ENCODE measurements at regions not wholly inside any gene's neighbourhood (a gene's known extent, or its start where the extent isn't known, plus 50 kb on each side); places are given as distances from the start of the nearest gene placed in this dataset.

DNA sequence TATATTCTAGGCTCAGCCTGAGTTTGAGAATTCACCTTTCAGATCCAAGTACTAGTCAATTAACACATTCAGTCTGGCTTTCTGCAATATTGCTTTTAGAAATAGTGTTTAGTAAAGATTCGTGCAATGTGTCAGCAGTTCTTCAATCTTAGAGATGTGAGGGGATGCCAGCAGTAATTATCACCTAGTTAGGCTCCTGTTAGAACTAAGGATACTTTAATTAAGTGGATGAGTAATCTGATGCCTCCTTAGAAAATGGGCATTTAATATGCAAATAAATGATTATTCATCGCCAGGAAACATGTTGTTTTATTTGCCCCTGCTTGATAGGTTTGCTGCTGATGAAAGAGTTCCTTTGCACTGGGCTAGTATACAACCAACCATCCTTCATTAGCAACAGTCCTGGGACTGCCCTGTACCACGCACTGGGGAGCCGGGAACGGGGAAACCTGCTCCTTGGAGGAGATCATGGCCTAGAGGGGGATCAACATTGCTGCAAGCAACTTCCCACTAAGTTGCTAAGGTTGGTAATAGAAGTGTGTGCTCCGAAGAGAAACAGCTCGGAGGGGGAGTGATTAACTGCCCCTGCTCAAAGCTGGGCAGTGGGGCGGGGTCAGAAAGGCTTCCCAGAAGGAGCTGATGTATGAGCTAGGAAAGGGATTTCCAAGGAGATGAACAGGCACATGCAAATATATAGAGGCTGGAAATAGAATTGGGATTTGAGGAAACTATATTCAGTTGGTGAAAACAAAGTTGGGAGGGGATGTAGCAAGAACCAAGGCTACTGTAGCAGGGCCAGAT is 231.8 kb downstream of the DRD1 start:
- Histone ChIP-seq H3K36me3 (ENCODE audit: insufficient read depth, low read length) (no peaks in the 10 kb centered on the region), H3K4me2 (ENCODE audit: low read length) (no peak overlapping the region), H3K9ac (ENCODE audit: low read length) (no peak overlapping the region), H3K9me2 (ENCODE audit: low read depth, low read length) (no peaks in the 10 kb centered on the region), H3K27me3 (ENCODE audit: insufficient read depth, low read length) (no peaks in the 10 kb centered on the region), H3K79me2 (ENCODE audit: insufficient read depth, low read length) (no peaks in the 10 kb centered on the region), H3K9me3 (ENCODE audit: low read length) (no peaks in the 10 kb centered on the region), H3K4me1 (ENCODE audit: insufficient read depth, low read length, severe bottlenecking) (no peaks in the 10 kb centered on the region), H3K4me3 (ENCODE audit: low read depth, low read length, poor library complexity, severe bottlenecking) (no peak overlapping the region), H4K20me1 (ENCODE audit: insufficient read depth, low read length) (no peaks in the 10 kb centered on the region), H2AFZ (ENCODE audit: low read length) (no peak overlapping the region), H3F3A (ENCODE audit: insufficient read depth, low read length) (no peaks in the 10 kb centered on the region), H3K27ac (ENCODE audit: low read depth, low read length, poor library complexity, severe bottlenecking) (no peak overlapping the region)
- no peak for TF ChIP-seq EZH2 (IDR thresholded peaks at IDR 0.05; ENCODE audit: borderline replicate concordance, low read length)
- TF ChIP-seq, protein P1, sequence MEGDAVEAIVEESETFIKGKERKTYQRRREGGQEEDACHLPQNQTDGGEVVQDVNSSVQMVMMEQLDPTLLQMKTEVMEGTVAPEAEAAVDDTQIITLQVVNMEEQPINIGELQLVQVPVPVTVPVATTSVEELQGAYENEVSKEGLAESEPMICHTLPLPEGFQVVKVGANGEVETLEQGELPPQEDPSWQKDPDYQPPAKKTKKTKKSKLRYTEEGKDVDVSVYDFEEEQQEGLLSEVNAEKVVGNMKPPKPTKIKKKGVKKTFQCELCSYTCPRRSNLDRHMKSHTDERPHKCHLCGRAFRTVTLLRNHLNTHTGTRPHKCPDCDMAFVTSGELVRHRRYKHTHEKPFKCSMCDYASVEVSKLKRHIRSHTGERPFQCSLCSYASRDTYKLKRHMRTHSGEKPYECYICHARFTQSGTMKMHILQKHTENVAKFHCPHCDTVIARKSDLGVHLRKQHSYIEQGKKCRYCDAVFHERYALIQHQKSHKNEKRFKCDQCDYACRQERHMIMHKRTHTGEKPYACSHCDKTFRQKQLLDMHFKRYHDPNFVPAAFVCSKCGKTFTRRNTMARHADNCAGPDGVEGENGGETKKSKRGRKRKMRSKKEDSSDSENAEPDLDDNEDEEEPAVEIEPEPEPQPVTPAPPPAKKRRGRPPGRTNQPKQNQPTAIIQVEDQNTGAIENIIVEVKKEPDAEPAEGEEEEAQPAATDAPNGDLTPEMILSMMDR (IDR thresholded peaks at IDR 0.05; ENCODE audit: low read length): no peak

DNA sequence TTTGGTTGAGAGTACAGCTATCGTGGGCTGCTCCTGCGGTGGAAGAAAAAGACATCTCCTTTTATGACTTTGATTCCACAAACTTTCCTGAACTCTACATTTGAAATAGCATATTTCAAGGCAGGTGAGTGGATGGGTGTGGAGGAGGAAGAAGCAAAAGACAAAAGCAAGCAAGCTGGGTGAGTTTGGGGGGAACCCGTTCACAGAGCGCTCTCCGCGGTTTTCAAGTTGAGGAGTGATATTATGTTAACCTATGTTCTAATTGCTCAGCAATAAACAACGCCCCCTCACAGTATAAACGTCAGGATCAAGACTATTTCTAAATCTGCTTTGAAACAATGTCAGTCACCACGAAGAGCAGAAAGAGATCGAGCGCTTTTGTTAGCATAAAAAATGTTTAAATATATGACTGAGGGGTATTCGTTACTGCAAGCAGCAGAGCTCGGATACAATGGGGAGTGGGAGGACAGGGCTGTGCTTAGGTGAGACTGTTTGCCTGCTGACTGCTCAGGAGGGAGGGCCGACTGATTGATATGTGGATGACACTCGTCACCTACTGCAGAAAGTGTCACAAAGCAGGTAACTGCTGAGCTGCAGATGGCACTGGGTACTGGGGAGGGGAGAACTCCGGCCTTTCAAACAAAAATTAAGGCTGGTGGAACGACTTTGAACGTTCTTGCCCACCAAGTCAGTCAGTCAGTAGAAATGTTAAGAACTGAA is 236.5 kb downstream of the DRD1 start:
- Histone ChIP-seq H3K4me1 (ENCODE audit: insufficient read depth, low read length, severe bottlenecking) (no peaks in the 10 kb centered on the region), H3K27ac (ENCODE audit: low read depth, low read length, poor library complexity, severe bottlenecking) (no peak overlapping the region), H3K9me2 (ENCODE audit: low read depth, low read length) (no peaks in the 10 kb centered on the region), H3K4me3 (ENCODE audit: low read depth, low read length, poor library complexity, severe bottlenecking) (no peak overlapping the region), H3K27me3 (ENCODE audit: insufficient read depth, low read length) (no peaks in the 10 kb centered on the region), H3F3A (ENCODE audit: insufficient read depth, low read length) (no peaks in the 10 kb centered on the region), H3K36me3 (ENCODE audit: insufficient read depth, low read length) (no peaks in the 10 kb centered on the region), H2AFZ (ENCODE audit: low read length) (no peak overlapping the region), H3K9me3 (ENCODE audit: low read length) (no peaks in the 10 kb centered on the region), H4K20me1 (ENCODE audit: insufficient read depth, low read length) (no peaks in the 10 kb centered on the region), H3K9ac (ENCODE audit: low read length) (no peak overlapping the region), H3K4me2 (ENCODE audit: low read length) (no peak overlapping the region), H3K79me2 (ENCODE audit: insufficient read depth, low read length) (no peaks in the 10 kb centered on the region)
- no peak for TF ChIP-seq EZH2 (IDR thresholded peaks at IDR 0.05; ENCODE audit: borderline replicate concordance, low read length)
- TF ChIP-seq, protein P1 (IDR thresholded peaks at IDR 0.05; ENCODE audit: low read length): no peak

DNA sequence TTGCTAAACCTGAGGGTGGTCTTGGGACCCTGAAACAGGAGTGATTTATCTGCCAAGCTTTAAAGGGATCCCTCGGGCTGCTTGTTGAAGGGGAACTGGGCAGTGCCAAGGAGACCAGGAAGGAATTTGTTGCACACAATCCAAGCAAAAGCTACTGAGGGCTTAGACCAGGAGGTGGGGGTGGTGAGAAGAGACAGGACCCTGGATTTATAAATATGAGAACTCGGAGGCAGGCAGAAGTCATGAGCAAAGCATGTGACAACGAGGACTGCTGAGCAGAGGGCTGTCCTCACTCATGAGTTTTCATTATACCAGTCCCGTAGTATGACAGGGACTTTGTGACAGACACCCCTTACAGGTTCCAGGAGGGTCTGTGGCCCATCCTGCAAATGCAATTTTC is 237.3 kb downstream of the DRD1 start:
- Histone ChIP-seq H3K36me3 (ENCODE audit: insufficient read depth, low read length) (no peaks in the 10 kb centered on the region), H3K4me2 (ENCODE audit: low read length) (no peak overlapping the region), H3K9ac (ENCODE audit: low read length) (no peak overlapping the region), H3K9me3 (ENCODE audit: low read length) (no peaks in the 10 kb centered on the region), H3F3A (ENCODE audit: insufficient read depth, low read length) (no peaks in the 10 kb centered on the region), H3K27ac (ENCODE audit: low read depth, low read length, poor library complexity, severe bottlenecking) (no peak overlapping the region), H3K79me2 (ENCODE audit: insufficient read depth, low read length) (no peaks in the 10 kb centered on the region), H4K20me1 (ENCODE audit: insufficient read depth, low read length) (no peaks in the 10 kb centered on the region), H3K27me3 (ENCODE audit: insufficient read depth, low read length) (no peaks in the 10 kb centered on the region), H3K9me2 (ENCODE audit: low read depth, low read length) (no peaks in the 10 kb centered on the region), H3K4me3 (ENCODE audit: low read depth, low read length, poor library complexity, severe bottlenecking) (no peak overlapping the region), H2AFZ (ENCODE audit: low read length) (no peak overlapping the region), H3K4me1 (ENCODE audit: insufficient read depth, low read length, severe bottlenecking) (no peaks in the 10 kb centered on the region)
- TF ChIP-seq, protein P1 (IDR thresholded peaks at IDR 0.05; ENCODE audit: low read length): no peak
- TF ChIP-seq EZH2 (IDR thresholded peaks at IDR 0.05; ENCODE audit: borderline replicate concordance, low read length): no peak

All from OCI-LY1 (cell line).